ENCODE measurements at regions not wholly inside any gene's neighbourhood (a gene's known extent, or its start where the extent isn't known, plus 50 kb on each side); places are given as distances from the start of the nearest gene placed in this dataset.

DNA sequence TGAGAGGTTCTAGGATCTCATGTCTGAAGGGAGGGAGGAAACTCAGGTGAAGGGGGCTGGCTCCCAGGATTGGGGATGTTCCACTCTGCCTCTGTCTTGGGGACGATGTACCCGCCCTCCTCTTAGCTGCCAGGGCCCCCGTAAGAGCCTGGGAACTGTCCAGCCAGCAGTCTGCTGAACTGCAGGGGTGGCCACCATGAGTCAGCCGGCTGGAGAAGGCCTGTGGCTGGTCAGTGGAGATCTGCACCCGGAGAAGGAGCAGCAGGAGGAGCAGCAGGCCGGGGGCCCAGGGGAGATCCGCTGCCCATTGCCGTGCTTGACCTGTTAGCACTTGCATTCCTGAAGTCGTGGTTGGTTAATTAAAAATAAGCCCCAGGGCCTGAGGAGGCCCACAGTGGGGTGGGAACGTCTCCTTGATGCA lies 180.3 kb downstream of the TFCP2L1 start:
- TF ChIP-seq, protein P1, sequence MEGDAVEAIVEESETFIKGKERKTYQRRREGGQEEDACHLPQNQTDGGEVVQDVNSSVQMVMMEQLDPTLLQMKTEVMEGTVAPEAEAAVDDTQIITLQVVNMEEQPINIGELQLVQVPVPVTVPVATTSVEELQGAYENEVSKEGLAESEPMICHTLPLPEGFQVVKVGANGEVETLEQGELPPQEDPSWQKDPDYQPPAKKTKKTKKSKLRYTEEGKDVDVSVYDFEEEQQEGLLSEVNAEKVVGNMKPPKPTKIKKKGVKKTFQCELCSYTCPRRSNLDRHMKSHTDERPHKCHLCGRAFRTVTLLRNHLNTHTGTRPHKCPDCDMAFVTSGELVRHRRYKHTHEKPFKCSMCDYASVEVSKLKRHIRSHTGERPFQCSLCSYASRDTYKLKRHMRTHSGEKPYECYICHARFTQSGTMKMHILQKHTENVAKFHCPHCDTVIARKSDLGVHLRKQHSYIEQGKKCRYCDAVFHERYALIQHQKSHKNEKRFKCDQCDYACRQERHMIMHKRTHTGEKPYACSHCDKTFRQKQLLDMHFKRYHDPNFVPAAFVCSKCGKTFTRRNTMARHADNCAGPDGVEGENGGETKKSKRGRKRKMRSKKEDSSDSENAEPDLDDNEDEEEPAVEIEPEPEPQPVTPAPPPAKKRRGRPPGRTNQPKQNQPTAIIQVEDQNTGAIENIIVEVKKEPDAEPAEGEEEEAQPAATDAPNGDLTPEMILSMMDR (IDR thresholded peaks at IDR 0.05), result no peak
- no peak for TF ChIP-seq POLR2A (IDR thresholded peaks at IDR 0.05)
